Dendritic cell treated with granulocyte-macrophage colony-stimulating factor and Interleukin-4, amounts not matched to agents 40 ng/mL and 50 ng/mL, for 4 days (primary cell): ENCODE measurements at regions not wholly inside any gene's neighbourhood (a gene's known extent, or its start where the extent isn't known, plus 50 kb on each side); places are given as distances from the start of the nearest gene placed in this dataset.

Experiments
- H3K27ac Mint-ChIP-seq: one replicate; pipeline ENCODE4 v1.8.0; 2022; ENCODE audit warnings: mild to moderate bottlenecking, mixed read lengths
- H3K27me3 Mint-ChIP-seq: one replicate; pipeline ENCODE4 v1.8.0; 2022; ENCODE audit warnings: mild to moderate bottlenecking, mixed read lengths
- H3K36me3 Mint-ChIP-seq: one replicate; pipeline ENCODE4 v1.8.0; 2022; ENCODE audit warnings: low read depth, mixed read lengths
- H3K4me1 Mint-ChIP-seq: one replicate; pipeline ENCODE4 v1.8.0; 2022; ENCODE audit warnings: low read depth, mixed read lengths
- H3K4me3 Mint-ChIP-seq: one replicate; pipeline ENCODE4 v1.8.0; 2022; ENCODE audit warnings: mild to moderate bottlenecking, moderate library complexity, mixed read lengths
- H3K9me3 Mint-ChIP-seq: one replicate; pipeline ENCODE4 v1.8.0; 2022; ENCODE audit warnings: mixed read lengths
- intact Hi-C: fragments of 100-400 bp; cut with micrococcal nuclease; formaldehyde crosslinking; loops from one replicate; pipeline ENCODE4 v1.15.0; 2022

GRCh38 chr1:5227114-5227513 lies 572.7 kb downstream of the AJAP1 start:
- Mint-ChIP-seq H3K27me3 (no peaks in the 10 kb centered on the region), H3K36me3 (no peaks in the 10 kb centered on the region), H3K27ac (no peak overlapping the region), H3K4me3 (no peak overlapping the region), H3K9me3 (no peaks in the 10 kb centered on the region), H3K4me1 (no peaks in the 10 kb centered on the region)
- intact Hi-C loops = no loop called here

DNA sequence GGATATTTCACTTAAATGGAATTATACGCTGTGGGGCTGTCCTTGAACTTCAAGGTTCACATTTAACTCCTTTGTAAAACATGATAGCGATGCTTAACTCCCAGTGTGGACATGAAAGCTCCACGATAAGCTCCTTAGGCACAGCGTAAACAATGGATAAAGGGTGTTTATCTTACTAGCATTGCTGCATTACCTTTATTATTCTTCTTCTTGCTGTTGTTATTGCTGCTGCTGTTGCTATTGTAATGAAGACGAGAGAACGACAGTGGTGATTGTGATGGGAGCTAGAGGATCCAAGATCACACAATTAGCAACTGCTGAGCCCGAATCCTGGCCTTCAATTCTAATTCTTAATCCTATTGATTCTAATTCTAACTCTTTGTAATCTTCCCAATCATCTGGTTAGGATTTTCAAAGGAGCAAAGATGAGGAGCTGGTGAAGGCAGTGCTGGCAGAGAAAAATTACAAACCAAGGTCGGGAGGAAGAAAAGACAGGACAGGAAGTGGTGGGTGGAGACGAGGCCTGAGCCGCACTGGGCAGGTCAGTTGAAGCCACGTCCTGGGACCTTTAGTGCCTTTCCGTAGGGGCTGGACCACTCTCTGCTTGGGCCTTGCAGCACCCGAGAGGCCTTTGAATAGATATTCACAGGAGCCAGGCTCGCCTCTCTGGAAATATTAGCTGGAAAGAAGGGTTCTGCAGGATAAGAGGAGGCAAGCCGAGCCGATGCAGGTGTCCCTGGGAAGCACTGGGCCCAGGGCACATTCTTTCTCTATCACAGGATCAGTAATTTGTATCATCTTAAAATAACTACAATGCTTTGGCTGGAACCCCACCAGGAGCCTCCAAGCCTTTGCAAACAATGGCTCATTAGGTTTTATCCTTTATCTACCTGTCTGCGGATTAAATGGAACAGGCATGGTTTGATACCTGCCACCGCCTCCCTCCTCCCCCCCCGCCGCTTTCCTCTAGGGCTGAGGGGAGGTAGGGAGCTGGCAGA lies 571.6 kb downstream of the AJAP1 start:
- Mint-ChIP-seq H3K27me3 (no peaks in the 10 kb centered on the region), H3K4me1 (no peaks in the 10 kb centered on the region), H3K27ac (no peak overlapping the region), H3K9me3 (no peaks in the 10 kb centered on the region), H3K4me3 (no peak overlapping the region), H3K36me3 (no peaks in the 10 kb centered on the region)
- intact Hi-C loops = no loop called here

DNA sequence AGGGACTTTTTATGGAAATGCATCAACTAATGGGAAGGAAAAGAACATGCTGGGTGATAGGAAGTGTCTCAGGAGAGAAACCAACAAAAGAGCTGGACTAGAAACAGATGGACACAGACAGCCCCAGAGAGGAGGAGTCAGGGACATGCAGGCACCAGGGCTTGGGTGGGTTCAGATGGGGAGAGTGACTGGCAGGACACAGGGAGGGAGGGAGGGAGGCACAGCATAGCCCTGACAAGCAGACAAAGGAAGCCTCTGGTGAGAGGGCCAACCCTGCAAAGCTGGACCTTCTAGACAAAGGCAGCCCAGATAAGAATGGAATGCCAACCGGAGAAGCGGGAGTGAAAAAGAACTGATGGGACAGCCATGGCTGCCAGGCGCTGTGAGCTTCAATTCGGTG lies 568.8 kb downstream of the AJAP1 start:
- no peaks in the 10 kb centered on the region for H3K36me3 Mint-ChIP-seq
- no peak overlapping the region for H3K4me3 Mint-ChIP-seq
- no peaks in the 10 kb centered on the region for H3K4me1 Mint-ChIP-seq
- no peak overlapping the region for H3K27ac Mint-ChIP-seq
- intact Hi-C loops = no loop called here
- no peaks in the 10 kb centered on the region for H3K9me3 Mint-ChIP-seq
- no peaks in the 10 kb centered on the region for H3K27me3 Mint-ChIP-seq

- Mint-ChIP-seq H3K4me3 (no peak overlapping the region), H3K9me3 (no peaks in the 10 kb centered on the region), H3K27ac (no peak overlapping the region), H3K4me1 (no peaks in the 10 kb centered on the region), H3K36me3 (no peaks in the 10 kb centered on the region), H3K27me3 (no peaks in the 10 kb centered on the region)
- intact Hi-C loops = no loop called here
Observed at GRCh38 chr1:5222626-5223025, 568.2 kb downstream of the AJAP1 start.

DNA sequence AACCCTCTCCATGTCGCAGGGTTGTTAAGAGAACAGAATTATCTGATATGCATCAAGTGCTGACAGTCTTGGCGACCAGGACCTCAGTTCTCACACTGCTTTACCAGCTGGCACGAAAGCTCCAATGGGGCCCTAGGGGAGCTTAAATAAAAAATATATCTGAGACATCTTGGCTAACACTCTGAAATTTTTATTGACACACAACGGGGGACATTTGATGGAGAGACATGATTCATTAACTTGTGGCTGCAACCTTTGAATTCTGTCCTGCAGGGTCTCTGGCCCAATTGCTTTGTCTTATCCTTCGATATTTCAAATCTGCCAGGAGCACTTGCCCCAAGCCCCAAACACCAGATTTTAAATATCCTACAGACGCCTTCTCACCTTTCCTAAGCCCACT lies 567.0 kb downstream of the AJAP1 start:
- no peaks in the 10 kb centered on the region for H3K27me3 Mint-ChIP-seq
- no peak overlapping the region for H3K27ac Mint-ChIP-seq
- intact Hi-C loops = no loop called here
- no peaks in the 10 kb centered on the region for H3K36me3 Mint-ChIP-seq
- no peaks in the 10 kb centered on the region for H3K9me3 Mint-ChIP-seq
- H3K4me1 Mint-ChIP-seq = no peaks in the 10 kb centered on the region
- no peak overlapping the region for H3K4me3 Mint-ChIP-seq

- H3K27me3 Mint-ChIP-seq = no peaks in the 10 kb centered on the region
- no peak overlapping the region for H3K27ac Mint-ChIP-seq
- no peaks in the 10 kb centered on the region for H3K4me1 Mint-ChIP-seq
- H3K4me3 Mint-ChIP-seq = no peak overlapping the region
- no peaks in the 10 kb centered on the region for H3K9me3 Mint-ChIP-seq
- intact Hi-C loops = no loop called here
- no peaks in the 10 kb centered on the region for H3K36me3 Mint-ChIP-seq
Observed at GRCh38 chr1:5220821-5221220, 566.4 kb downstream of the AJAP1 start.

- no peaks in the 10 kb centered on the region for H3K9me3 Mint-ChIP-seq
- no peak overlapping the region for H3K4me3 Mint-ChIP-seq
- H3K27ac Mint-ChIP-seq = no peak overlapping the region
- no peaks in the 10 kb centered on the region for H3K4me1 Mint-ChIP-seq
- intact Hi-C loops = no loop called here
- H3K27me3 Mint-ChIP-seq = no peaks in the 10 kb centered on the region
- no peaks in the 10 kb centered on the region for H3K36me3 Mint-ChIP-seq
Observed at GRCh38 chr1:5220421-5220820, 566.0 kb downstream of the AJAP1 start.

DNA sequence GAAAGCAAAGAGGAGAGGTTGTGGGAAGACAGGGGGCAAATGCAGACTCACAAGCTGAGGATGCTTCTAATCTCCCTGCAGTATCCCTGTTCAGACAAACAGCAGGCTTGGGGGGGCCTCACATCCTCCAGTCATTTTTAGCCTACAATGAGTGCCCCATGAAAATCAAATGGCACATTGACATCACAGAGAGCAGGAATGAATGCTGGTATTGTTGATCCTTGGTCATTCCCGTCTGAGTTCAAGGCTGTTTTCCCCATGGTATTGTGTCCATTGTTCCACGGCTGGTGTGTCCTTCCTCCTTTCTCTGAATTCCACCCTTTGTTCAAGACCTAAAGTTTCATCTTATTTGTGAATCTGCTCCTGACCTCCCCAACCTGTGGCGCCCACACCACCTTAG lies 545.6 kb downstream of the AJAP1 start:
- Mint-ChIP-seq H3K27me3 (no peaks in the 10 kb centered on the region), H3K4me1 (no peaks in the 10 kb centered on the region), H3K27ac (no peak overlapping the region), H3K36me3 (no peaks in the 10 kb centered on the region), H3K9me3 (peaks cover 8% of the 10 kb centered on the region), H3K4me3 (no peak overlapping the region)
- intact Hi-C loops = no loop called here

GRCh38 chr1:5198328-5198727 lies 543.9 kb downstream of the AJAP1 start:
- no peaks in the 10 kb centered on the region for H3K4me1 Mint-ChIP-seq
- no peak overlapping the region for H3K4me3 Mint-ChIP-seq
- no peak overlapping the region for H3K27ac Mint-ChIP-seq
- H3K36me3 Mint-ChIP-seq = no peaks in the 10 kb centered on the region
- peaks cover 8% of the 10 kb centered on the region for H3K9me3 Mint-ChIP-seq
- H3K27me3 Mint-ChIP-seq = no peaks in the 10 kb centered on the region
- intact Hi-C loops = no loop called here

DNA sequence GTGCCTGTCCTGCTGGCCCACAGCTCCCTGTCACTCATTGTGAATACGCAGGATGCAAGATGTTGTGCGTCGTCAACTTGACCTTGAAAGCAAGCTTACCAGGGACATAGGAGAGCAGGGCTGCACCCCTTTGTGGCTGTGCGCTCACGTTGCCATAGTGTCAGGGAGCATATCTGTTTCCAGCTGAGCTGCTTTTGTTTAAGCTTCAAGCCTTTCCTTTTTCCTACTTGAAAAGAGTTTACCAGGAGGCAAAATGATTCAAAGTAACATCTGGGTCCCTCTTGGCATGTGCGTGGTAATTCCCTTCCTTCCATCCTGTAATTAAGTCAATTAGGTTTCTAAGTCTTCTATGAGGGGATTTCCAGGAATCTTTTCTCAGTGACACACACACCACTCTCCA lies 537.1 kb downstream of the AJAP1 start:
- H3K9me3 Mint-ChIP-seq = no peaks in the 10 kb centered on the region
- H3K4me1 Mint-ChIP-seq = no peaks in the 10 kb centered on the region
- no peaks in the 10 kb centered on the region for H3K27me3 Mint-ChIP-seq
- no peak overlapping the region for H3K4me3 Mint-ChIP-seq
- H3K36me3 Mint-ChIP-seq = no peaks in the 10 kb centered on the region
- H3K27ac Mint-ChIP-seq = no peak overlapping the region
- intact Hi-C loops = no loop called here

DNA sequence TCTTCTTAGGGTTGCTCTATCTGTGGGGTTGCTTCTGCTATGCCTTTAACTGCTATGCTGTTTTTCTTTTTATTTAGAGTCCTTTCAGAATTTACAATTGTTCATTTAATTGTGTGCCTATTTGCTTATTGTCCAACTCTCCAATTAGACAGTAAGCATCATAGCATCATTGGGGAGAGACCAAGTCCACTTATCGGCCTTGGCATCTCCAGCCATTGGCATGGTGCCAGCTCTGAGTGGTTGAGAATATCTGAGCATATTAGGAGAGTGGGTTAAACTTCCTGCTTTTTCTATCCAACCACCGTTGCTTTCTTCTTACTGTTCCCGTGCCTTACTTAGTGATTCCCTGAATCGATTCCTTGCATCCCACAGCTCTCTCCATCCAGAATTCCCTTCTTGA lies 535.0 kb downstream of the AJAP1 start:
- Mint-ChIP-seq H3K4me1 (no peaks in the 10 kb centered on the region), H3K27me3 (no peaks in the 10 kb centered on the region), H3K27ac (no peak overlapping the region), H3K4me3 (no peak overlapping the region), H3K9me3 (no peaks in the 10 kb centered on the region), H3K36me3 (no peaks in the 10 kb centered on the region)
- intact Hi-C loops = no loop called here

DNA sequence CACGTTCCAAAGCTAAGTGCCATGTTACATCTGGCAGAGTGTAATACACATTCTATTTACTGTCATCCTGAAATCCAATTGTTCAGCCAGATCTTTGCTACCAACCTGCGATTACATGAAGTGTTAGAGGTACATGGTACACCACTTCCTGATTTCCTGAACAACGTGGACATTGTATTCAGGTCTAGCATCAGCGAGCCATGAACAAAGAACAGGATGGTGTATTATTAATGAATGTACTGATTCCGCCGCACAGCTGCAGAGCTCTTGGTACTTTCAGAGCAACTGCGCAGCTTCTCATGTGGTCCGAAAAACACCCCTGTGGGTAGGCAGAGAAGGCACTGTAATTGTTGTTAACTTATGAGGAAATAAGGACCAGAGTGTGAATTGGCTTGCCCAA lies 511.4 kb downstream of the AJAP1 start:
- H3K4me3 Mint-ChIP-seq = no peak overlapping the region
- H3K36me3 Mint-ChIP-seq = no peaks in the 10 kb centered on the region
- no peaks in the 10 kb centered on the region for H3K4me1 Mint-ChIP-seq
- intact Hi-C loops = no loop called here
- no peak overlapping the region for H3K27ac Mint-ChIP-seq
- H3K27me3 Mint-ChIP-seq = no peaks in the 10 kb centered on the region
- no peaks in the 10 kb centered on the region for H3K9me3 Mint-ChIP-seq

DNA sequence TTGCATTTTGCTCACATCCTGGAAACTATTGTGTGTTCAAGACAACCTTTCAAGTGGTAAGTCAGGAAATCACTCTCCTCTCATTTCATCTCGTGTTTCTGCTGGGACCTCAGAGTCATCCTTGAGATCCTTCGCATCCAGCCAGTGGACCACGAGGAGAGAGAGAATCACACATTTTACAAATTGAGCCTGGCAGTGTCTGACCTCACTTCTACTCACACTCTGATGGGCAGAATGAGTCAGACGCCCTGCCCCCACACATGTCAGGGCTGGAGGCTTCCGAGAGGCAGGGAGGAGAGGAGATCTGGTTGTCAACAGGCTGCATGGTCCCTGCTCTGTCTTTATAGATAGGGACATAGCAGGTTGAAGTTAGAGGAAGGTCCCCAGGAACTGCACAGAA lies 509.7 kb downstream of the AJAP1 start:
- no peaks in the 10 kb centered on the region for H3K36me3 Mint-ChIP-seq
- no peaks in the 10 kb centered on the region for H3K4me1 Mint-ChIP-seq
- no peaks in the 10 kb centered on the region for H3K27me3 Mint-ChIP-seq
- no peak overlapping the region for H3K4me3 Mint-ChIP-seq
- intact Hi-C loops = no loop called here
- peaks cover 11% of the 10 kb centered on the region for H3K9me3 Mint-ChIP-seq
- H3K27ac Mint-ChIP-seq = no peak overlapping the region

- Mint-ChIP-seq H3K9me3 (peaks cover 27% of the 10 kb centered on the region), H3K4me1 (no peaks in the 10 kb centered on the region), H3K4me3 (no peak overlapping the region), H3K27me3 (no peaks in the 10 kb centered on the region), H3K27ac (no peak overlapping the region), H3K36me3 (no peaks in the 10 kb centered on the region)
- intact Hi-C loops = no loop called here
Observed at GRCh38 chr1:5161372-5161771, 507.0 kb downstream of the AJAP1 start.

DNA sequence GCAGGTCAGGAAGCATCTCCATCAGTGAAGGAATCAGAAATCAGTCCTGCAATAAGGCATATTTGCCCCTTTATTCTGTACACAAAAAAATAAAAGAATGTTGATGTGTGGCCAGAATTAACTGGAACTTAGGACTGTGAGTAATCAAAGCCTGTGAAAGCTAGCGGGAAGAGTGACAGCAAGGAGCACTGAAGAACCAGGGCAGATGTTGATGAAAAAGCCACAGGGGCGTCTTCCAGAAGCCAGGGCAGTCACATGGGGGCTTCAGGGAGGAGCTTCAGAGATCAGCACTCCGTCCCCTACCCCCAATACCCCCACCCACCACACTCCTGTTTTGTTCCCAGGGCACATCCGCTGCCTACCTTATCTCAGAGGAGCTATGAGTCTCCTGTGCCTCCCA lies 502.8 kb downstream of the AJAP1 start:
- Mint-ChIP-seq H3K4me1 (no peaks in the 10 kb centered on the region), H3K27ac (no peak overlapping the region), H3K9me3 (peaks cover 54% of the 10 kb centered on the region), H3K36me3 (no peaks in the 10 kb centered on the region), H3K27me3 (no peaks in the 10 kb centered on the region), H3K4me3 (no peak overlapping the region)
- intact Hi-C loops = no loop called here
